ENCODE measurements at regions not wholly inside any gene's neighbourhood (a gene's known extent, or its start where the extent isn't known, plus 50 kb on each side); places are given as distances from the start of the nearest gene placed in this dataset.

DNA sequence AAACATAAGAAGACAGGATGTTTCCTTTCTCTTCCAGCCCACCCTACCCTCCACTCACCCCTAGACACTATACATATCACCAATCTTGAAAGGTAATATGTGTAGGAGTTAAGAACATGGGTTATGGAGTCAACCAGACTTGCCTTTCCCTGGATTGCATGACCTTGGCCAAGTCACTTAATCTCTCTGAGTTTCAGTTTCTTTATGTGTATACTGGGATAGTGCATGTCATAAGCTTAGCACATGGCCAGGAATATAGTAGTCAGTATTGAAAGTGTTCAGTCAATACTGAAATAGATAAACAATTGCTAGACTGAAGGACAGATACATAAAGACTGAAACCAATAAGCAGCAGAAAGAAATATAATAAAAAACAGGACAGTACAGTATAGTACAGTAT, 283.2 kb upstream of the STT3B start:
- H3K27me3 Mint-ChIP-seq: no peaks in the 10 kb centered on the region
- peaks cover 57% of the 10 kb centered on the region for H3K4me1 Mint-ChIP-seq
- peaks cover 22% of the 10 kb centered on the region for H3K36me3 Mint-ChIP-seq (ENCODE audit: low read depth)
- POLR2A ChIA-PET: no interaction called here
- no peak overlapping the region for H3K27ac Mint-ChIP-seq
- CTCF ChIA-PET: no interaction called here
- H3K9me3 Mint-ChIP-seq: peaks cover 30% of the 10 kb centered on the region
- DNase-seq: no peak
- no peak overlapping the region for H3K4me3 Mint-ChIP-seq

DNA sequence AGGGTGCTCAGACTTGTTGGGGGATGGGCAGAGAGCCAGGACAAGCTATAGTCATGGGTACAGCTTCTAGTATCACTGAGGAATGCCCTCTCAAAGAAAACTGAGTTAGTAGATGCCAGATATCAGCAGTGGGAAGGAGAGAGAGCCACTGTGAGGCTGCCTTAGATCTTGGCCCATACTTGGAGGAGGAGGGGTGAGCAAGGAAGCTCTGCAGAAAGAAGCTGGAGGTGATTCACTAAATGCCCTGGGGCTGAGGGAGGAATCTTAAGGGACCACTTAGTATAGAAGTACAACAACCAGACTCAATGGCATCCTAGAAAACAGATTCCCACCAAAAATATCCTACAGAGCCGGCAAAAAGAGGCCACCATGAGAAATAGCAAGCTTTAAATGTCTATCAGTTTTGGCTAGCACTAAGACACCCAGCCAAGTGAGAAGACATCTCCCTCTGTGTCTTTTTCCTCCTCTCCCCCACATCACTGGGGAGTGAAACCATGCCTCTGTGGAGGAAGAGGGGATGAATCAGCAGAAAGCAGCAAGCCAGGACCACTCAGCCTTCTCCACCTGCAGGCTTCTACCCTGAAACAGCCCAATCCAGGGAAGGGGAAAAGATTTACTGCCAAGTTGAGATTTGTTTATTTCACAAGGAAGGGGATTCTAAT, 282.5 kb upstream of the STT3B start:
- ChIA-PET CTCF (no interaction called here), POLR2A (no interaction called here)
- Mint-ChIP-seq H3K4me3 (no peak overlapping the region), H3K4me1 (peaks cover 62% of the 10 kb centered on the region), H3K27ac (no peak overlapping the region), H3K27me3 (no peaks in the 10 kb centered on the region), H3K9me3 (peaks cover 37% of the 10 kb centered on the region), H3K36me3 (ENCODE audit: low read depth) (peaks cover 28% of the 10 kb centered on the region)
- no peak for DNase-seq

DNA sequence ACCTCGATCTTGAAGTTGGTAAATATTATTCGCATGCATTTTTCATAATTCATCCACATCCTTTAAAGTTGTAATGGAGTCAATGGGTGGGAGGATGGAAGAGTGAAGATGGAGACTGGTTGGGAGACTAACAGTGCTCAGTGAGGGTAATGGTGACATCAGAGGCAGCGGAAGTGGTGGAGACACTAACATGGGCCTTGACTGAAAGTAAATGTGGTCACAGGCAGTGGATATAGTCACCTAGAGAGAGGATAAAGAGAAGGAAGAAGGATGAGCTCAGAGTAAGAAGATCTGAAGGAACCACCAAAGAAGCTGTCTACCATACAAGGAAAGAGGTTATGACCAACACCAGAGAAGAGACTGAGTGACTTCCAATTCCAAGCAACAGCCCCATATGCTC, 281.6 kb upstream of the STT3B start:
- peaks cover 38% of the 10 kb centered on the region for H3K9me3 Mint-ChIP-seq
- POLR2A ChIA-PET: no interaction called here
- H3K4me1 Mint-ChIP-seq: peaks cover 62% of the 10 kb centered on the region
- CTCF ChIA-PET: interaction anchor here (1.1 to 1.5 kb wide), 2 partner anchors 17 to 37 kb away, joined by 3 read pairs; no protein-coding TSS in a partner anchor
- no peak for DNase-seq
- no peak overlapping the region for H3K4me3 Mint-ChIP-seq
- no peaks in the 10 kb centered on the region for H3K27me3 Mint-ChIP-seq
- H3K36me3 Mint-ChIP-seq (ENCODE audit: low read depth): peaks cover 29% of the 10 kb centered on the region
- no peak overlapping the region for H3K27ac Mint-ChIP-seq

DNA sequence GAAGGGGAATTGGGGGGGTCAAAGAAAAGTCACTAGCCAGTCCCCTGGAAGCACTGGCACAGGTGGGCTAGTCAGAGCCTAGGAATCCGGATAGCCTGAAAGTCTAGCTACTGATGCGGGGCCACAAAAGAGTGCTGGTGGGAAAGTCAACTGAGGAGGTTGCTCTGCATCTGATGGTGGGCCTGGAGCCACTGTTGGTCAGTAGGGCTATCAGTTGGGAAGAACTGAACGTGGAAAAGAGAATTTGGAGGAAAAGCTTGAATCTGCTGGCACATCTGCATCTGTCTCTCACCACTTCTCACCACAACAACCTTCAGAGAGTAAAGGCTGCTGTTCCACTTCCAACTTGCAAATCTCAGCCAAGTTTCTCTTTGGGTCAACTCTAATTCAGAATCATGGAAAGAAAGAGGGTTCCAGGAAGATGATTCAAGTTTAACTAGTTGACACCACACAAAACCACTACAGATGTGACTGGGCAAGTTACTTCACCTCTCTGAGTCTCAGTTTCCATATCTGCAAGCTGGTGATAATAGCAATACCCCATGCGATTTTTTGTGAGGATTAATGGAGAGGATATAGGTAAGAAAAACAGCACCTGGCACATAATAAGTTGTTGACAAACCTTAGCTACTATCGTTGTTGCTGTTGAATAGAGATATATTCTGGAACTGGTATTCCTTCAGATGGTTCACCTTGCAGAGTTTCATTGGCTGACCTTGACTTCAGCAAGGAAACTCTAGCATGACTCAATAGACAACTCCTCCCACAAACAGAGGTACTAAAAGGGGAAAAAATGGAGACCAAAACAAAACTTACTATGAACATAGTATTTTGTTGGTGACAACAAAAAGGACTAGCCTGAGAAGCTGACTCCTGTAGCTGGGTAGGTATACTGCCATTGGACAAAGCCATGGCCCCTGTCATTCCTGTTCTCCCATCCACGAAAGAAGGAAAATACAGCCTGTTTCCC, 280.2 kb upstream of the STT3B start:
- ChIA-PET CTCF (interaction anchor here (0.6 to 1.5 kb wide), 8 partner anchors 12 to 281 kb away, joined by 3 to 9 read pairs (median 4); no protein-coding TSS in a partner anchor), POLR2A (no interaction called here)

DNA sequence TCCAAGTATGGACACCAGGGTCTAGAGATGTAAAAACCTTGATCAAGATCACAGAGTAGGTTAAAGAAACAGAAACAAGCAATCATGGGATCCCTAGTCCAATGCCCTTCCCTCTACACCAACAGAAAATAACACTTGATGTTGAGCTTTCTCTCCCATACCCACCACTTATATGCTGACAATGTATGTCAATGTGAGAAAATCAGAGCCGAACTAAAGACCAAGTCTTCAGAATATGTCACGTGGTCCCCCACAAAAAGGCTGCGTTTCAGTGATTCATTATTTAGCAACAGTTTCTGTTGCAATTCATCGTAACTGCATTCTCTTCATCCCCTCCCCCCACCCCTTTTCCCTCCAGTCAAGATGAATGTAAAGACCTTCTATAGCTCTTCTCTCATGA, 278.9 kb upstream of the STT3B start:
- Mint-ChIP-seq H3K4me1 (peaks cover 53% of the 10 kb centered on the region), H3K36me3 (ENCODE audit: low read depth) (peaks cover 29% of the 10 kb centered on the region), H3K27ac (peak overlapping the region; percentile 23), H3K4me3 (no peak overlapping the region), H3K27me3 (no peaks in the 10 kb centered on the region), H3K9me3 (peaks cover 41% of the 10 kb centered on the region)
- ChIA-PET POLR2A (no interaction called here), CTCF (interaction anchor here (0.6 to 1.2 kb wide), 3 partner anchors 28 to 495 kb away, joined by 3 to 4 read pairs (median 3); partner anchors contain the start of gene STT3B)
- DNase-seq: no peak

More for the DNA sequence above, 280.2 kb upstream of the STT3B start:
- Mint-ChIP-seq H3K4me1 (peaks cover 61% of the 10 kb centered on the region), H3K27ac (peak overlapping the region; percentile 14), H3K36me3 (ENCODE audit: low read depth) (peaks cover 29% of the 10 kb centered on the region), H3K4me3 (no peak overlapping the region), H3K27me3 (no peaks in the 10 kb centered on the region), H3K9me3 (peaks cover 41% of the 10 kb centered on the region)
- DNase-seq: no peak

DNA sequence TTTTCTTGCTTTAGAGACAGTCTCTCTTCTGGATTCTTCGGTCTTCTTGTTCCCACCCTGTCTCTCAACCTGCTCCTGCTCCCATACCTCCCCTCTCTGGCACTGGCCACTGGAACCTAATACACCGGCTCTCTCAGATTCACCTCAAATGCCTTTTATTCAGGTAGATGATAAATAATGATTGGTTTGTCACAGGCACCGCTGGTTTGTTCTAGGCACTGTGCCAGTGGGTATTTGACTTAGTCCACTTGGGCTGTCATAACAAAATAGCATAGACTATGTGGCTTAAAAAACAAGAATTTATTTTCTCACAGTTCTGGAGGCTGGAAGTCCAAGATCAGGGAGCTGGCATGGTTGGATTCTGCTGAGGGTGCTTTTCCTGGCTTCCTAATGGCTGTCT, 278.2 kb upstream of the STT3B start:
- no peak overlapping the region for H3K27ac Mint-ChIP-seq

DNA sequence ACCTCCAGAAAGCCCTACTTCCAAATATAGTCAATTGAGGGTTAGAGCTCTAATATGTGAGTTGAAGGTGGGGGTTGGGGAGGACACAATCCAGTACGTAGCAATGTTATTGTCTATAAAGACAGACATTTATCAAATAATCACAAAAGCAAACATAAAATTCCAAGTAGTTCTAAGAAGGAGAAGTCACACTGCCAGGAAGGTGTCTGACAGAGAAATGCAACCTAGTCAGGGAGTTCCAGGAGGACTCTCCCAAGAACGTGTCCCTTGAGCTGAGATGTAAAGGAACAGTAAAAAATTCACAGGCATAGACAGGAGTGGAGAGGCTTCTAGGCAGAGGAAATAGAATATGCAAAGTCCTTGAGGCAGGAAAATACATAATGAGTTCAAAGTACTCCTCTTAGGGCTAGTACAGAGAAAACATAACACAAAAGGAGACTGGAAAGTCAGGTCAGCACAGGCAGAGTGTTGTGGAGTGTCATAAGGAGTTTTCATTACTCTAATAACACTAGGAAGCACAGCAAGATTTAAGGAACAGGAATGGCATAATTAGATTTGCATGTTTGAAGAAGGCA, 277.6 kb upstream of the STT3B start:
- Mint-ChIP-seq H3K27ac (no peak overlapping the region), H3K4me3 (no peak overlapping the region), H3K27me3 (no peaks in the 10 kb centered on the region), H3K9me3 (peaks cover 49% of the 10 kb centered on the region), H3K4me1 (peaks cover 43% of the 10 kb centered on the region), H3K36me3 (ENCODE audit: low read depth) (peaks cover 33% of the 10 kb centered on the region)
- ChIA-PET CTCF (interaction anchor here (0.8 kb wide), 2 partner anchors 8 to 13 kb away, joined by 3 to 4 read pairs; no protein-coding TSS in a partner anchor), POLR2A (no interaction called here)
- DNase-seq: no peak

More for the DNA sequence above, 278.2 kb upstream of the STT3B start:
- Mint-ChIP-seq H3K27me3 (no peaks in the 10 kb centered on the region), H3K4me1 (peaks cover 49% of the 10 kb centered on the region), H3K36me3 (ENCODE audit: low read depth) (peaks cover 30% of the 10 kb centered on the region), H3K4me3 (no peak overlapping the region), H3K9me3 (peaks cover 46% of the 10 kb centered on the region)
- ChIA-PET POLR2A (no interaction called here), CTCF (interaction anchor here (0.6 to 0.8 kb wide), 3 partner anchors 9 to 494 kb away, joined by 3 read pairs; partner anchors contain the start of gene STT3B)
- DNase-seq: no peak

DNA sequence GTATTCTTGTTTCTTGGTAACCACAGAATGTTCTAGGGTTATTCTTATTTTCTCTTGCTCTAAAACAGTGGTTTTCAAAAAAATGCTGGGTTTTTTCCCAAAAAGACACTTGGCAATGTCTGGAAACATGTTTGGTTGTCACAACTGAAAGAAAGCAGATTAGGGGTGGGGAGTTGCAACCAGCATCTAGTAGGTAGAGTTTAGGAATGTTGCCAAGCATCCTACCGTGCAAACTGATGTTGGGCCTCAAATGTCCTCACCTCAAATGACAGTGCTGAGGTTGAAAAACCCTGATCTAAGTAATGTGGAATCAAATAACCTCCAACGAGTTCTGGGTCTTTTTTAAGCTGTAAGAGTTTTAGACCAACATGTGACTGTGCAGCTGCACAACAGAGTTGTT, 270.5 kb upstream of the STT3B start:
- H3K9me3 Mint-ChIP-seq: peaks cover 28% of the 10 kb centered on the region
- ChIA-PET POLR2A (no interaction called here), CTCF (no interaction called here)
- H3K27me3 Mint-ChIP-seq: no peaks in the 10 kb centered on the region
- no peak for DNase-seq
- H3K4me1 Mint-ChIP-seq: no peaks in the 10 kb centered on the region
- no peak overlapping the region for H3K4me3 Mint-ChIP-seq
- no peak overlapping the region for H3K27ac Mint-ChIP-seq
- peaks cover 7% of the 10 kb centered on the region for H3K36me3 Mint-ChIP-seq (ENCODE audit: low read depth)

DNA sequence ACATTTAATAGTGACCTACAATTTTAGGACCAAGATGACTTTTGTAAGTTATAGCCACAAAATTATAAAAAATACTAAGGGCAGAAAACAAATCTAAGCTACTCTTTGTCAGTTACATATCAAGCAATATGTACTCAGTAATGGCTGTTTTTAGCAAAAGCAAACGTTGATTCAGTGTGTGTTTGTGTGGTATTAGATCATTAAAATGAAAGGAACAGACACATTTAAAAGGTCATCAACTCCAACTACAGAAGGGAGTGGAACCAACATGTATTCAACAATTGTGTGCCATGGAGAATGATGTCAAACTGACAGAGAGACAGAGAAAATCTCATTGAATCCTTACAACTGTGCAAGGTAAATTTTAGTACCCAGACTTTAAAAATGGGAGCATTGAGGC, 268.8 kb upstream of the STT3B start:
- CTCF ChIA-PET: interaction anchor here (1.0 kb wide), 1 partner anchor 9 kb away, joined by 3 read pairs; no protein-coding TSS in a partner anchor
- Mint-ChIP-seq H3K27me3 (no peaks in the 10 kb centered on the region), H3K9me3 (peaks cover 32% of the 10 kb centered on the region), H3K36me3 (ENCODE audit: low read depth) (peaks cover 7% of the 10 kb centered on the region), H3K27ac (no peak overlapping the region), H3K4me3 (no peak overlapping the region), H3K4me1 (peaks cover 4% of the 10 kb centered on the region)
- POLR2A ChIA-PET: no interaction called here
- no peak for DNase-seq

DNA sequence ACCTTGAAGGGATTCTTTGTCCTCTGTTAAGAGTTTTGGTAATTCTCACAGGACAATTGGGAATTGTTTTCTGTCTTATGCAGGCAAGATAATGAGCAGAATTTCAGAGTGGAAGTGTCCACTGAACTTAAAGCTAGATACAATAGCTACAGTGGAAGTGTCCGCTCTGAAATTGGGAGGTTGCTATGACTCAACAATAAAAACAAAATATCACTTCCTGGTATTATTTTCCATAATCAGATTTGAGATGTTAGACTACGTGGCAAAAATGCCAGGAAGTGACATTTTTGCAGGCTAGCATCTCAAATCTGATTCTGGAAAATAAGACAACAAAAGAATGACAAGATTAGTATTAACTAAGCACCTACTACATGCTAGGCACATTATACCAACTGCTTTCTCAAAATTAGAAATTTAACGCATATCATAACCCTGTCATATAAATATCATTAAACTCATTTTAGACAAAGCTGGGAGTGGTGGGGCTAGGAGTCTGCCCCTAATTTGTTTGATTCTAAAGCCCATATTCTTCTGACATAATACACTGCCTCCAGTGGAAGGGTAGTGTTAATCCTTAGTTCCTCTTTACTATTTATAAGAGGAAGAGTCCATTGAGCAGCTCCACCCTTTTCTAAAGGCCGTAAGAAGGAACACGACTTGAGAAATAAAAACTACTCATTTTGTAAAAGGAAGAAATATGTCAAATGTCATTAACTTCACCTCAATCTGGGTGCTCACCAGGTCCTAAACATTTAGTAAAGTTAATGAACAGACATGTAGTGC, 266.9 kb upstream of the STT3B start:
- H3K27me3 Mint-ChIP-seq: no peaks in the 10 kb centered on the region

DNA sequence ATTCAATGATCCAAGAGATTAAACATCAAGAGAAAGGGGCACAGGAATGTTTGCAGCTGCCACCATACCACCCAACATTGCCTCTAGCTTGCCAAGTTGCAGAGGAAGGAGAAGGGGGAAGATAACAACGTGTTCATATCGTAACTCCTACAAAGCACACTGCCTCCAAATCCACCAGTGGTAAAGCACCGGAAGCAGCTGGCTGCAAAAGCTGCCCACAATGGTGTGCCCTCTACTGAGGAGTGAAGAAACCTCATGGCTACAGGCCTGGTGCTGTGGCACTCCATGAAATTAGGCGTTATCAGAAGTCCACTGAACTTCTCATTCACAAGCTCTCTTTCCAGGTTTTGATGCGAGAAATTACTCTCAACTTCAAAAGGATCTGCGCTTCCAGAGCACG, 263.9 kb upstream of the STT3B start:
- Mint-ChIP-seq H3K4me1 (peaks cover 4% of the 10 kb centered on the region), H3K27me3 (no peaks in the 10 kb centered on the region), H3K9me3 (peaks cover 19% of the 10 kb centered on the region), H3K36me3 (ENCODE audit: low read depth) (peaks cover 2% of the 10 kb centered on the region), H3K4me3 (no peak overlapping the region), H3K27ac (no peak overlapping the region)
- no peak for DNase-seq
- CTCF ChIA-PET: interaction anchor here (1.1 kb wide), 3 partner anchors 11 to 25 kb away, joined by 3 read pairs; no protein-coding TSS in a partner anchor
- POLR2A ChIA-PET: no interaction called here

More for the DNA sequence above, 266.9 kb upstream of the STT3B start:
- H3K36me3 Mint-ChIP-seq (ENCODE audit: low read depth): peaks cover under 1% of the 10 kb centered on the region
- ChIA-PET POLR2A (interaction anchor here (0.6 kb wide), 1 partner anchor 602 kb away, joined by 3 read pairs; no protein-coding TSS in a partner anchor), CTCF (interaction anchor here (1.5 to 2.3 kb wide), 2 partner anchors 13 to 27 kb away, joined by 3 to 7 read pairs; no protein-coding TSS in a partner anchor)
- H3K27ac Mint-ChIP-seq: no peak overlapping the region
- H3K4me3 Mint-ChIP-seq: no peak overlapping the region
- H3K9me3 Mint-ChIP-seq: peaks cover 19% of the 10 kb centered on the region
- H3K4me1 Mint-ChIP-seq: peaks cover 4% of the 10 kb centered on the region
- DNase-seq: no peak

DNA sequence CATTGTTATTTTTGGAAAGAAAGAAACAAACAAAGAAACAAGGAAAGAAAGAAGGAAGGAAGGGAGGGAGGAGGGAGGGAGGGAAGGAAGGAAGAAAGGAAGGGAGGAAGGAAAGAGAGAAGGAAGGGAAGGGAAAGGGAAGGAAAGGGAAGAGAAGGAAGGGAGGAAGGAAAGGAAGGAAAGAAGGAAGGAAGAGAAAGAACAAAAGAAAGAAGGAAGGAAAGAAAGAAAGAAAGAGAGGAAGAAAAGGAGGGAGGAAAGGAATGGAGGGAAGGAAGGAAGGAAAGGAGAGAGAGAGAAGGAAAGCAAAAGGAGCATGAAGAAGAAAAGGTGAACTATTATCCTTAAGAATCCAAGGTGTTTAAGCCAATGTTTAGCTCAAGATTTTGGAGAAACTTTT, 262.7 kb upstream of the STT3B start:
- no peak for DNase-seq
- ChIA-PET CTCF (no interaction called here), POLR2A (no interaction called here)
- Mint-ChIP-seq H3K27me3 (no peaks in the 10 kb centered on the region), H3K27ac (no peak overlapping the region), H3K9me3 (peaks cover 16% of the 10 kb centered on the region), H3K4me1 (peaks cover 4% of the 10 kb centered on the region), H3K36me3 (ENCODE audit: low read depth) (peaks cover 2% of the 10 kb centered on the region), H3K4me3 (no peak overlapping the region)

Data from activated CD4-positive, alpha-beta T cell treated with anti-CD3 and anti-CD28 coated beads, Interleukin-2, amount 10 ng/mL, durations not matched to agents 7 days and 5 days (primary cell).